Activated CD4-positive, alpha-beta T cell treated with anti-CD3 and anti-CD28 coated beads for 48 hours (primary cell): ENCODE measurements at regions not wholly inside any gene's neighbourhood (a gene's known extent, or its start where the extent isn't known, plus 50 kb on each side); places are given as distances from the start of the nearest gene placed in this dataset.

Experiments used
- DNase-seq: peaks from one replicate; pipeline ENCODE4 v3.0.0-alpha.2; 2020

- no peak for DNase-seq
These were observed 173.1 kb downstream of the MFSD1 start for GRCh38 chr3:158974904-158975303.

- DNase-seq, result no peak
These were observed 175.1 kb downstream of the MFSD1 start for GRCh38 chr3:158976966-158977365.

- DNase-seq, result no peak
These were observed 175.6 kb downstream of the MFSD1 start for GRCh38 chr3:158977497-158977896.

- DNase-seq, result no peak
These were observed 181.6 kb downstream of the MFSD1 start for GRCh38 chr3:158983216-158984099.

- DNase-seq, result no peak
These were observed 189.4 kb downstream of the MFSD1 start for GRCh38 chr3:158991146-158991705.

- no peak for DNase-seq
These were observed 190.6 kb downstream of the MFSD1 start for GRCh38 chr3:158992463-158992862.

- DNase-seq, result no peak
These were observed 192.5 kb downstream of the MFSD1 start for GRCh38 chr3:158994386-158994785.

GRCh38 chr3:159001711-159002110 is 199.9 kb downstream of the MFSD1 start:
- no peak for DNase-seq

- DNase-seq, result no peak
These were observed 203.3 kb downstream of the MFSD1 start for GRCh38 chr3:159005137-159005536.

- DNase-seq, result no peak
These were observed 205.5 kb downstream of the MFSD1 start for GRCh38 chr3:159007331-159007730.

- no peak for DNase-seq
These were observed 206.5 kb downstream of the MFSD1 start for GRCh38 chr3:159008401-159008800.

- no peak for DNase-seq
These were observed 216.5 kb downstream of the MFSD1 start for GRCh38 chr3:159018341-159018740.

GRCh38 chr3:159025733-159026132 is 223.9 kb downstream of the MFSD1 start:
- no peak for DNase-seq

GRCh38 chr3:159026510-159026909 is 224.7 kb downstream of the MFSD1 start:
- DNase-seq, result no peak

- no peak for DNase-seq
These were observed 226.9 kb downstream of the MFSD1 start for GRCh38 chr3:159028706-159029105.

GRCh38 chr3:159029306-159030026 is 227.6 kb downstream of the MFSD1 start:
- DNase-seq, result no peak

GRCh38 chr3:159030138-159030670 is 228.3 kb downstream of the MFSD1 start:
- DNase-seq, result no peak

- DNase-seq, result no peak
These were observed 229.2 kb downstream of the MFSD1 start for GRCh38 chr3:159030886-159031679.

- DNase-seq, result no peak
These were observed 230.5 kb downstream of the MFSD1 start for GRCh38 chr3:159032311-159032710.

- no peak for DNase-seq
These were observed 236.6 kb downstream of the MFSD1 start for GRCh38 chr3:159038405-159038804.

GRCh38 chr3:159039286-159039685 is 237.4 kb downstream of the MFSD1 start:
- no peak for DNase-seq

- DNase-seq, result no peak
These were observed 243.5 kb downstream of the MFSD1 start for GRCh38 chr3:159045279-159045885.
